Neutrophil (primary cell): ENCODE measurements at regions not wholly inside any gene's neighbourhood (a gene's known extent, or its start where the extent isn't known, plus 50 kb on each side); places are given as distances from the start of the nearest gene placed in this dataset.

Experiments used
- H3K27ac ChIP-seq: fragments of 200-600 bp; sonication (generic); 2 replicates; pipeline ENCODE4 v1.5.1; 2016; ENCODE audit warnings: mild to moderate bottlenecking, moderate library complexity
- H3K27me3 ChIP-seq: fragments of 200-600 bp; sonication (generic); 2 replicates; pipeline ENCODE4 v1.6.0; 2016; ENCODE audit warnings: mild to moderate bottlenecking
- H3K36me3 ChIP-seq: fragments of 200-600 bp; sonication (generic); 2 replicates; pipeline ENCODE4 v1.5.1; 2017
- H3K4me1 ChIP-seq, 2 experiments: fragments of 200-600 bp in 1 of 2; sonication (generic) in 1 of 2; 1 replicate in 1 of 2; 2 replicates in 1 of 2; pipeline versions ENCODE4 v1.5.1 to v1.6.1; 2013 to 2016; ENCODE audit warnings: low read depth in 1 of 2, low read length in 1 of 2, mild to moderate bottlenecking in 1 of 2, moderate library complexity in 1 of 2; ENCODE audit not compliant: control insufficient read depth in 1 of 2, insufficient read depth in 1 of 2
- H3K4me3 ChIP-seq, 2 experiments: fragments of 200-600 bp in 1 of 2; sonication (generic) in 1 of 2; 1 replicate in 1 of 2; 2 replicates in 1 of 2; pipeline ENCODE4 v1.5.1; 2013 to 2016; ENCODE audit warnings: low read depth in 1 of 2, low read length in 1 of 2, mild to moderate bottlenecking in 1 of 2, moderate library complexity in 1 of 2
- H3K9me3 ChIP-seq: fragments of 200-600 bp; sonication (generic); 2 replicates; pipeline ENCODE4 v1.5.1; 2016
- TF ChIP-seq, protein P1 (sequence below): fragments of 200-600 bp; sonication (generic); IDR thresholded peaks from 2 replicates; pipeline ENCODE4 v1.5.1; 2016; ENCODE audit warnings: antibody characterized with exemption

- Histone ChIP-seq H3K27ac (no peak overlapping the region), H3K27me3 (no peaks in the 10 kb centered on the region), H3K36me3 (no peaks in the 10 kb centered on the region), H3K9me3 (no peaks in the 10 kb centered on the region), H3K4me3 (no peak overlapping the region), H3K4me1 (no peaks in the 10 kb centered on the region)
- TF ChIP-seq, protein P1, sequence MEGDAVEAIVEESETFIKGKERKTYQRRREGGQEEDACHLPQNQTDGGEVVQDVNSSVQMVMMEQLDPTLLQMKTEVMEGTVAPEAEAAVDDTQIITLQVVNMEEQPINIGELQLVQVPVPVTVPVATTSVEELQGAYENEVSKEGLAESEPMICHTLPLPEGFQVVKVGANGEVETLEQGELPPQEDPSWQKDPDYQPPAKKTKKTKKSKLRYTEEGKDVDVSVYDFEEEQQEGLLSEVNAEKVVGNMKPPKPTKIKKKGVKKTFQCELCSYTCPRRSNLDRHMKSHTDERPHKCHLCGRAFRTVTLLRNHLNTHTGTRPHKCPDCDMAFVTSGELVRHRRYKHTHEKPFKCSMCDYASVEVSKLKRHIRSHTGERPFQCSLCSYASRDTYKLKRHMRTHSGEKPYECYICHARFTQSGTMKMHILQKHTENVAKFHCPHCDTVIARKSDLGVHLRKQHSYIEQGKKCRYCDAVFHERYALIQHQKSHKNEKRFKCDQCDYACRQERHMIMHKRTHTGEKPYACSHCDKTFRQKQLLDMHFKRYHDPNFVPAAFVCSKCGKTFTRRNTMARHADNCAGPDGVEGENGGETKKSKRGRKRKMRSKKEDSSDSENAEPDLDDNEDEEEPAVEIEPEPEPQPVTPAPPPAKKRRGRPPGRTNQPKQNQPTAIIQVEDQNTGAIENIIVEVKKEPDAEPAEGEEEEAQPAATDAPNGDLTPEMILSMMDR = no peak
These were observed 513.0 kb downstream of the NUF2 start for GRCh38 chr1:163834778-163835177.

DNA sequence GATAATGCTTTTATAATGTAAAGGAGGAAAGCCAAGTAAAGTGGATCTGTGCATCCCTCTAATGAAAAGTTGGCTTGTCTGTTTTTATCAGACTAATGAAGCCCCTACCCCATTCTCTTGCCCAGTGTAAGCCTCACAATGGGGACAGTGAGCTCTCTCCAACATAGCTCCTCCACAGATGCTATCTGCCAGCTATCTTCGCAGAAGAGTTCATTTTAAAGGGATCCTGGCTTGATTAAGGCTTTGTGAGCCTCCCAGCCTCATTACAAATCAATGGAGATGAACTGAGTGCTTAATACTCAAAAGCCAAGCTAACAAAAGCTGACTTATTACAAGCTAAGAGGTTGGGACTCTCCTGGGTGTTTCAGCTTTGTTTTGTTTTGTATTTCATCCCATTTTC lies 514.7 kb downstream of the NUF2 start:
- Histone ChIP-seq H3K4me1 (no peaks in the 10 kb centered on the region), H3K4me3 (no peak overlapping the region), H3K27ac (no peak overlapping the region), H3K36me3 (no peaks in the 10 kb centered on the region), H3K27me3 (no peaks in the 10 kb centered on the region), H3K9me3 (no peaks in the 10 kb centered on the region)
- TF ChIP-seq, protein P1 = no peak

GRCh38 chr1:163837206-163837605 lies 515.5 kb downstream of the NUF2 start:
- Histone ChIP-seq H3K36me3 (no peaks in the 10 kb centered on the region), H3K4me1 (no peaks in the 10 kb centered on the region), H3K4me3 (no peak overlapping the region), H3K27me3 (no peaks in the 10 kb centered on the region), H3K27ac (no peak overlapping the region), H3K9me3 (no peaks in the 10 kb centered on the region)
- TF ChIP-seq, protein P1 = no peak

DNA sequence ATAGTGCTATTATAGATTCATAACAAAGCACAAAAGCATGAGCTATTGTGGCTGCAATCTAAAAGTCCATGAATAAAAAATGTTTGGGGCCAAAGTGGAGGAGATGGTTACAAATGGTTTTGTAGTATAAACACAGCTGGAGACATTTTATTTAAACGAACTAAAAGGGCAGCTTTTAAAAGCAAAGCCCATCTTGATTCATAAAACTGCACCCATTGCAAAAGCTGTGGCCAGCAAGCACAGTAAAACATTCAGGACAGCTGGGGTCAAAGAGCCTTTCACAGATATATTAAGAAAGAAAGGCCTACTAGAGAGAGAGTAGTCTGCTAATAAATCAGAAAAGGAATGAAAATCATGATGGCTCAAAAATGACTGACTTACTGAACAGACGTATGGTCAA lies 520.8 kb downstream of the NUF2 start:
- Histone ChIP-seq H3K9me3 (no peaks in the 10 kb centered on the region), H3K4me3 (no peak overlapping the region), H3K27me3 (no peaks in the 10 kb centered on the region), H3K36me3 (no peaks in the 10 kb centered on the region), H3K27ac (no peak overlapping the region), H3K4me1 (no peaks in the 10 kb centered on the region)
- TF ChIP-seq, protein P1 = no peak

GRCh38 chr1:163844459-163844858 lies 522.7 kb downstream of the NUF2 start:
- H3K9me3 ChIP-seq = no peaks in the 10 kb centered on the region

More at GRCh38 chr1:163844459-163844858, 522.7 kb downstream of the NUF2 start:
- Histone ChIP-seq H3K4me1 (no peaks in the 10 kb centered on the region), H3K4me3 (no peak overlapping the region), H3K36me3 (no peaks in the 10 kb centered on the region), H3K27ac (no peak overlapping the region), H3K27me3 (no peaks in the 10 kb centered on the region)
- TF ChIP-seq, protein P1 = no peak
